B cell (primary cell): ENCODE measurements at regions not wholly inside any gene's neighbourhood (a gene's known extent, or its start where the extent isn't known, plus 50 kb on each side); places are given as distances from the start of the nearest gene placed in this dataset.

Experiments used
- EZH2 ChIP-seq: IDR thresholded peaks from 2 replicates; pipeline ENCODE4 v1.6.1; 2012; ENCODE audit warnings: borderline replicate concordance, low read depth, mild to moderate bottlenecking, moderate library complexity, low read length; ENCODE audit not compliant: insufficient read depth, poor library complexity, severe bottlenecking
- TF ChIP-seq, protein P1 (sequence below): fragments of 200-600 bp; IDR thresholded peaks from one replicate; pipeline ENCODE4 v1.8.0; 2022; ENCODE audit warnings: antibody characterized with exemption, mild to moderate bottlenecking

DNA sequence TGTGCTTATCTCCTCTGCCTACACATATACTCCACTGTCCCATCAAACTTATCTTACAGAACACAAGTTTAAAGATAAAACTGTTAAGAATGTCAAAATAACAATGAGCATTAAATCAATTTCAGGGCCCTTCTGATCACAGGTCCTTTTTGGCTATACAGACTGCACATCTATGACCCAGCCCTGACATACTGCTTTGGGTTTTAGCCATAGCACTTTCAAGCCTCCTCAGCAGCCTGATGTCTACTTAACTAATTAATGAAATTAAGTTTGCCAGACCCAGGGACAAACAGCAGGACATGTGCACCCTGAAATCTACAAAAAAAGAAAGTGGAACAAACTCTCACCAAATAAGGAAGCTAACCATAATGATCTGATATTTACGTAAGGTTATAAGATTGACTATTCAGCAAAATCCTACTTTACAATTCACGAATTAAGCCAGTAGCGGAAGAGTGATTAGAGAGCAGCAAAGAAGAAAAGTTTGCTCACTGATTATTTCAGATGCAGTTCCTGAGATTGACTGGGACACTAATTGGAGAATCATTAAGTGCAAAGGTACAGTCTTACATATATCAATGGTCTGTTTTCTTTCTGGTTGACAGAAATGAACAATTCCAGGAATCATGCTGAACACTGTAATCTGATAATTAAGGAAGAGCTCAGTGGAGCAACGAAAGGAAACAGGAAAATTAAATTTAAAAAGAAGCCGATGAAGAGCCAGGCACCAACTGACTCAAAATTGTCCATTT, 669.3 kb upstream of the LRRN3 start:
- no peak for TF ChIP-seq EZH2
- TF ChIP-seq, protein P1, sequence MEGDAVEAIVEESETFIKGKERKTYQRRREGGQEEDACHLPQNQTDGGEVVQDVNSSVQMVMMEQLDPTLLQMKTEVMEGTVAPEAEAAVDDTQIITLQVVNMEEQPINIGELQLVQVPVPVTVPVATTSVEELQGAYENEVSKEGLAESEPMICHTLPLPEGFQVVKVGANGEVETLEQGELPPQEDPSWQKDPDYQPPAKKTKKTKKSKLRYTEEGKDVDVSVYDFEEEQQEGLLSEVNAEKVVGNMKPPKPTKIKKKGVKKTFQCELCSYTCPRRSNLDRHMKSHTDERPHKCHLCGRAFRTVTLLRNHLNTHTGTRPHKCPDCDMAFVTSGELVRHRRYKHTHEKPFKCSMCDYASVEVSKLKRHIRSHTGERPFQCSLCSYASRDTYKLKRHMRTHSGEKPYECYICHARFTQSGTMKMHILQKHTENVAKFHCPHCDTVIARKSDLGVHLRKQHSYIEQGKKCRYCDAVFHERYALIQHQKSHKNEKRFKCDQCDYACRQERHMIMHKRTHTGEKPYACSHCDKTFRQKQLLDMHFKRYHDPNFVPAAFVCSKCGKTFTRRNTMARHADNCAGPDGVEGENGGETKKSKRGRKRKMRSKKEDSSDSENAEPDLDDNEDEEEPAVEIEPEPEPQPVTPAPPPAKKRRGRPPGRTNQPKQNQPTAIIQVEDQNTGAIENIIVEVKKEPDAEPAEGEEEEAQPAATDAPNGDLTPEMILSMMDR = no peak
